Epithelial cell of esophagus (primary cell): ENCODE measurements at regions not wholly inside any gene's neighbourhood (a gene's known extent, or its start where the extent isn't known, plus 50 kb on each side); places are given as distances from the start of the nearest gene placed in this dataset.
"Not testable (repeated sequence)": the region's sequence is repeated elsewhere in the genome, so short reads cannot be mapped to it uniquely, and the experiment has no call there.

ENCODE experiments used
- DNase-seq: peaks from one replicate; pipeline ENCODE4 v3.0.0; 2010; ENCODE audit warnings: low read depth
- H3K4me3 ChIP-seq: 2 replicates; pipeline ENCODE4 v1.5.1; 2011; ENCODE audit warnings: mild to moderate bottlenecking, low read length, control low read depth
- CTCF ChIP-seq: IDR thresholded peaks from 2 replicates; pipeline ENCODE4 v1.5.1; 2011; ENCODE audit warnings: low read depth, mild to moderate bottlenecking, low read length, control low read depth, inconsistent platforms; ENCODE audit not compliant: insufficient read depth; ENCODE audit errors: missing control alignments

- no peak overlapping the region for H3K4me3 ChIP-seq
- no peak for DNase-seq
- TF ChIP-seq CTCF = no peak
Observed at GRCh38 chr14:101689039-101689501, 72.4 kb upstream of the PPP2R5C start.

GRCh38 chr14:101689966-101690365 lies 71.5 kb upstream of the PPP2R5C start:
- not testable (repeated sequence) for H3K4me3 ChIP-seq, DNase-seq

- TF ChIP-seq CTCF = no peak
- no peak for DNase-seq
- no peak overlapping the region for H3K4me3 ChIP-seq
Observed at GRCh38 chr14:101695659-101696058, 65.8 kb upstream of the PPP2R5C start.

GRCh38 chr14:101704140-101704539 lies 57.4 kb upstream of the PPP2R5C start:
- H3K4me3 ChIP-seq = no peak overlapping the region
- no peak for TF ChIP-seq CTCF
- no peak for DNase-seq

- peak; percentile 22 for DNase-seq
- H3K4me3 ChIP-seq = no peak overlapping the region
- no peak for TF ChIP-seq CTCF
Observed at GRCh38 chr14:101705733-101706508, 55.6 kb upstream of the PPP2R5C start.

- no peak for DNase-seq
- no peak for TF ChIP-seq CTCF
- H3K4me3 ChIP-seq = no peak overlapping the region
Observed at GRCh38 chr14:101706509-101707067, 54.9 kb upstream of the PPP2R5C start.

- TF ChIP-seq CTCF = peak; percentile 71
- H3K4me3 ChIP-seq = no peak overlapping the region
- DNase-seq = peak; percentile 81
Observed at GRCh38 chr14:101707068-101707842, 54.3 kb upstream of the PPP2R5C start.
